ENCODE measurements at regions not wholly inside any gene's neighbourhood (a gene's known extent, or its start where the extent isn't known, plus 50 kb on each side); places are given as distances from the start of the nearest gene placed in this dataset.

GRCh38 chr7:47008461-47008860, 573.5 kb downstream of the TNS3 start:
- no peak overlapping the region for H3K27ac Mint-ChIP-seq
- TF ChIP-seq CTCF (conservative IDR thresholded peaks at IDR 0.05): no peak
- H3K27me3 Mint-ChIP-seq: no peaks in the 10 kb centered on the region
- peaks cover 4% of the 10 kb centered on the region for H3K36me3 Mint-ChIP-seq
- no peak for DNase-seq (ENCODE audit: extremely low spot score, unreplicated experiment)
- H3K4me3 Mint-ChIP-seq: no peak overlapping the region
- no peaks in the 10 kb centered on the region for H3K4me1 Mint-ChIP-seq (ENCODE audit: unreplicated experiment)
- H3K9me3 Mint-ChIP-seq: no peaks in the 10 kb centered on the region

DNA sequence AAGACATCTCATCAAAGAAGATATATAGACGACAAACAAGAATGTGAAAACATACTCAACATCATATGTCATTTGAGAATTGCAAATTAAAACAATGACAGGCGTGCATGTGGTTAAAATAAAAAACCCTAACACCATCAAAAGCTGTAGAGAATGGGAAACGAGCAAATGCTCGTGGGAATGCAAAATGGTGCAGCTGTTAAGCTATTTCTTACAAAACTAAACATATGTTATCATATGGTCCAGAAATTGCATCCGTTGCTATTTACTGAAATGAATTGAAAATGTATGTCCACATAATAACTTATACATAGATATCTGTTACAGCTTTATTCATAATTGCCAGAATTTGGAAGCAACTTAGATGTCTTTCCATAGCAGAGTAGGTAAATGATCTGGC, 574.4 kb downstream of the TNS3 start:
- peaks cover under 1% of the 10 kb centered on the region for H3K9me3 Mint-ChIP-seq
- no peak for DNase-seq (ENCODE audit: extremely low spot score, unreplicated experiment)
- no peak overlapping the region for H3K4me3 Mint-ChIP-seq
- H3K4me1 Mint-ChIP-seq (ENCODE audit: unreplicated experiment): no peaks in the 10 kb centered on the region
- no peak overlapping the region for H3K27ac Mint-ChIP-seq
- TF ChIP-seq CTCF (conservative IDR thresholded peaks at IDR 0.05): no peak
- peaks cover 4% of the 10 kb centered on the region for H3K36me3 Mint-ChIP-seq
- H3K27me3 Mint-ChIP-seq: no peaks in the 10 kb centered on the region

- no peaks in the 10 kb centered on the region for H3K36me3 Mint-ChIP-seq
- TF ChIP-seq CTCF (conservative IDR thresholded peaks at IDR 0.05): no peak
- no peak for DNase-seq (ENCODE audit: extremely low spot score, unreplicated experiment)
- H3K27me3 Mint-ChIP-seq: no peaks in the 10 kb centered on the region
- H3K4me1 Mint-ChIP-seq (ENCODE audit: unreplicated experiment): no peaks in the 10 kb centered on the region
- no peak overlapping the region for H3K27ac Mint-ChIP-seq
- peaks cover 6% of the 10 kb centered on the region for H3K9me3 Mint-ChIP-seq
- no peak overlapping the region for H3K4me3 Mint-ChIP-seq
Observed at GRCh38 chr7:47000561-47000960, 581.4 kb downstream of the TNS3 start.

- no peak for DNase-seq (ENCODE audit: extremely low spot score, unreplicated experiment)
- no peak overlapping the region for H3K4me3 Mint-ChIP-seq
- H3K27me3 Mint-ChIP-seq: no peaks in the 10 kb centered on the region
- H3K4me1 Mint-ChIP-seq (ENCODE audit: unreplicated experiment): no peaks in the 10 kb centered on the region
- TF ChIP-seq CTCF (conservative IDR thresholded peaks at IDR 0.05): no peak
- no peaks in the 10 kb centered on the region for H3K36me3 Mint-ChIP-seq
- H3K27ac Mint-ChIP-seq: no peak overlapping the region
- peaks cover 6% of the 10 kb centered on the region for H3K9me3 Mint-ChIP-seq
Observed at GRCh38 chr7:46999866-47000265, 582.0 kb downstream of the TNS3 start.

- Mint-ChIP-seq H3K9me3 (peaks cover under 1% of the 10 kb centered on the region), H3K4me1 (ENCODE audit: unreplicated experiment) (no peaks in the 10 kb centered on the region), H3K36me3 (no peaks in the 10 kb centered on the region), H3K27me3 (no peaks in the 10 kb centered on the region), H3K4me3 (no peak overlapping the region), H3K27ac (no peak overlapping the region)
- TF ChIP-seq CTCF (conservative IDR thresholded peaks at IDR 0.05): no peak
- DNase-seq (ENCODE audit: extremely low spot score, unreplicated experiment): no peak
Observed at GRCh38 chr7:46996972-46997371, 584.9 kb downstream of the TNS3 start.

DNA sequence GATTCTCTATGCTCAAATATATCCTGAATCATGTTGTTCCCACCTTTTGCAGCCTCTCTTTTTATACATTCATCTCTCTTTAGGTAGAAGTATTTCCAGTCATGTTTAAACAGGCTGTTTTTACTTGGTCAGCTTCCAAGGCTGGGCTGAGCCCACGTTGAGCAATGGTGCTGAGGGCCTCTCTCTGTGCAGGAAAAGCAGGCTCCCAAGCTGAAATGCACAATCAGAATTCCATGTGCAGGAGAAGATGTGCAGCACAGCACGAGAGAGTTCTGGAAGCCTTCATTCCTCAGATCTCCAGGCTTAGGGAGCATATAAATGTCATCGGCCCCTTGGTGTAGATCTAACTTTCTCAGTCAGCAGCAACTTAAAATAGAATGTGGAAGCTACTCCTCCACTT, 588.5 kb downstream of the TNS3 start:
- DNase-seq (ENCODE audit: extremely low spot score, unreplicated experiment): no peak
- H3K9me3 Mint-ChIP-seq: no peaks in the 10 kb centered on the region
- no peaks in the 10 kb centered on the region for H3K4me1 Mint-ChIP-seq (ENCODE audit: unreplicated experiment)
- no peak overlapping the region for H3K27ac Mint-ChIP-seq
- no peak for TF ChIP-seq CTCF (conservative IDR thresholded peaks at IDR 0.05)
- no peak overlapping the region for H3K4me3 Mint-ChIP-seq
- no peaks in the 10 kb centered on the region for H3K36me3 Mint-ChIP-seq
- H3K27me3 Mint-ChIP-seq: no peaks in the 10 kb centered on the region
